ENCODE measurements at regions not wholly inside any gene's neighbourhood (a gene's known extent, or its start where the extent isn't known, plus 50 kb on each side); places are given as distances from the start of the nearest gene placed in this dataset.

DNA sequence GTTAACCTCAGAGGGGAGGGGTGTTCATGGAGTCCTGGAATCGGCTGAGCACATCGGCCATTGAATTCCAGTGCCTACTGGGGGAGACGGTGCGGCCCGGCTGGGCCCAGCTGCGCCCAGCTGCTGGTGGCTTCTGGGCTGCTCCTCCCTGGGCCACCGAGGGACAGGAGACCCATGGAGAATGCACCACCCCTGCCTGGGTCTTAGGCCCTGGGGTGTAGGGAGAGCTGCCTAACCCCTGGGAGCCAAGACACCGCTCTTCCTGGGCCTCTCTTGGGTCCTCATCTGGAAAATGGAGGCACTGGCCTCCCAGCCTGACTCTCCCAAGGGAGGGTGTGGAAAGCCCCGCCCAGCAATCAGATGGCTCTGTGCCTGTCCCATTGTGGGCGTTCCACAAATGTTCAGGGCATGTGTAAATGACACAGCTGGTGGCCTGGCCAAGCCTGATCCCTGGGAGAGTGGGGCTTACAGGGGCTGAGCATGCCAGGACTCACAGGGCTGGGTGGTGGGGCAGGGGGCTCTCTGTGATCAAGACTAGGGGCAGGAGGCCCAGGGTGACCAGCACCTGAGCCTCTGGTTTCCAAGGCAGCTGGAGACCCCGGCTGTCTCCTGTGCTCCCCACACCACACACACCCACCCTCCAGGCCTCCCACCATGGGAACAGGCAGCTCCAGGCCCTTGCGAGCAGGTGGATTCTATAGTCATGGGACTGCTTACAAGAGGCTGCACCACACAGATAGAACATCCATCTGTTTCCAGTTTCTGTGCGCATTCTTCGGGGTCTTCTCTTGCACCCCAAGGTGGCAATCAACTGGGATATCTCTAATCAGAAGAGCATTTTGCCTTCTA, 150.9 kb downstream of the URI1 start:
- TF ChIP-seq, protein P1, sequence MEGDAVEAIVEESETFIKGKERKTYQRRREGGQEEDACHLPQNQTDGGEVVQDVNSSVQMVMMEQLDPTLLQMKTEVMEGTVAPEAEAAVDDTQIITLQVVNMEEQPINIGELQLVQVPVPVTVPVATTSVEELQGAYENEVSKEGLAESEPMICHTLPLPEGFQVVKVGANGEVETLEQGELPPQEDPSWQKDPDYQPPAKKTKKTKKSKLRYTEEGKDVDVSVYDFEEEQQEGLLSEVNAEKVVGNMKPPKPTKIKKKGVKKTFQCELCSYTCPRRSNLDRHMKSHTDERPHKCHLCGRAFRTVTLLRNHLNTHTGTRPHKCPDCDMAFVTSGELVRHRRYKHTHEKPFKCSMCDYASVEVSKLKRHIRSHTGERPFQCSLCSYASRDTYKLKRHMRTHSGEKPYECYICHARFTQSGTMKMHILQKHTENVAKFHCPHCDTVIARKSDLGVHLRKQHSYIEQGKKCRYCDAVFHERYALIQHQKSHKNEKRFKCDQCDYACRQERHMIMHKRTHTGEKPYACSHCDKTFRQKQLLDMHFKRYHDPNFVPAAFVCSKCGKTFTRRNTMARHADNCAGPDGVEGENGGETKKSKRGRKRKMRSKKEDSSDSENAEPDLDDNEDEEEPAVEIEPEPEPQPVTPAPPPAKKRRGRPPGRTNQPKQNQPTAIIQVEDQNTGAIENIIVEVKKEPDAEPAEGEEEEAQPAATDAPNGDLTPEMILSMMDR (IDR thresholded peaks at IDR 0.05; ENCODE audit: low read length): no peak
- TF ChIP-seq EZH2 (optimal IDR thresholded peaks at IDR 0.05; ENCODE audit: low read depth, low read length): no peak
- no peak for TF ChIP-seq EZH2phosphoT487 (IDR thresholded peaks at IDR 0.05; ENCODE audit: low read length)

All from MM.1S (cell line).